Erythroblast (primary cell): ENCODE measurements at regions not wholly inside any gene's neighbourhood (a gene's known extent, or its start where the extent isn't known, plus 50 kb on each side); places are given as distances from the start of the nearest gene placed in this dataset.

Experiments used
- GATA1 ChIP-seq: IDR thresholded peaks from 2 replicates; pipeline ENCODE4 v1.6.1; 2011; ENCODE audit warnings: low read depth, mild to moderate bottlenecking, control low read depth, low read length, moderate library complexity
- POLR2A ChIP-seq: IDR thresholded peaks from 2 replicates; pipeline ENCODE4 v1.6.1; 2011; ENCODE audit warnings: mild to moderate bottlenecking, low read length

DNA sequence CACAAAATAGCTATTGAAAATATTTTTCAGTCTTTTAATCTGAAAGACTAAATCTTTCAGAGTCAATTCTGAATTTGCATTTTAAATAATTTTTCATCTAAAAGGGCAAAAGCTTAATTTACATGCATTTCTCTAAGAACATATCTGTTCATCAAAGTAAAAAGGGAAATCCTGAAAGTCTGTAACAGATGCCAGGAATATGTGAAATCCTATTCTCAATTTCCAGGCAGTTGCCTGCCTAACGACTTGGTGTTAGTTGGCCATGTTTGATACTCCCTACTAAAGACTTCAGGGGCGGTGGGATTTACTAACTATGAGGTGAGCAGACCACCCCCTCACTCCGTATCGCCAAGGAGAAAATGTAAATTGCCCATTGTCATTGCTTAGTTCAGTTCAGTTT lies 136.8 kb downstream of the KIT start:
- TF ChIP-seq POLR2A (no peak), GATA1 (no peak)
